ENCODE measurements at regions not wholly inside any gene's neighbourhood (a gene's known extent, or its start where the extent isn't known, plus 50 kb on each side); places are given as distances from the start of the nearest gene placed in this dataset.

DNA sequence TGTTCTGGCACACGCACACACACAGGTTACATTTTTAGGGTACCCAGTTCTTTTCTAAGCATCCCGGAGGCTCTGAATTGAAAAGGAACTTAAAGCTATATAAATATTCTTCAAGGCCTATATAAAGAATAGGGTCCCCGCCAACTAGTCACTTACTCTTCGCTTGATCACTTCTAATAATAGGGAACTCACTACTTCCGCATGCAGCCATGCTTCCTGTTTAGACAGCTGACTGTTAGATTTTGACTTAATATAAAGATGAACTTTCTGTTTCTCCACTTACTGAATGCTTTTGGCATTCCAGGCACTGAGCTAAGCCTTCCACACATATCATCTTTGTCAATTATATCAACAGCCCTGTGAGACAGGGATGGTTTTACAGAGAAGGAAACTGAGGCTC, 259.6 kb downstream of the TSHZ3 start:
- TF ChIP-seq, protein P1, sequence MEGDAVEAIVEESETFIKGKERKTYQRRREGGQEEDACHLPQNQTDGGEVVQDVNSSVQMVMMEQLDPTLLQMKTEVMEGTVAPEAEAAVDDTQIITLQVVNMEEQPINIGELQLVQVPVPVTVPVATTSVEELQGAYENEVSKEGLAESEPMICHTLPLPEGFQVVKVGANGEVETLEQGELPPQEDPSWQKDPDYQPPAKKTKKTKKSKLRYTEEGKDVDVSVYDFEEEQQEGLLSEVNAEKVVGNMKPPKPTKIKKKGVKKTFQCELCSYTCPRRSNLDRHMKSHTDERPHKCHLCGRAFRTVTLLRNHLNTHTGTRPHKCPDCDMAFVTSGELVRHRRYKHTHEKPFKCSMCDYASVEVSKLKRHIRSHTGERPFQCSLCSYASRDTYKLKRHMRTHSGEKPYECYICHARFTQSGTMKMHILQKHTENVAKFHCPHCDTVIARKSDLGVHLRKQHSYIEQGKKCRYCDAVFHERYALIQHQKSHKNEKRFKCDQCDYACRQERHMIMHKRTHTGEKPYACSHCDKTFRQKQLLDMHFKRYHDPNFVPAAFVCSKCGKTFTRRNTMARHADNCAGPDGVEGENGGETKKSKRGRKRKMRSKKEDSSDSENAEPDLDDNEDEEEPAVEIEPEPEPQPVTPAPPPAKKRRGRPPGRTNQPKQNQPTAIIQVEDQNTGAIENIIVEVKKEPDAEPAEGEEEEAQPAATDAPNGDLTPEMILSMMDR (IDR thresholded peaks at IDR 0.05; ENCODE audit: poor library complexity) = no peak
- no peak for TF ChIP-seq EZH2phosphoT487 (IDR thresholded peaks at IDR 0.05; ENCODE audit: low read depth, severe bottlenecking, unreplicated experiment)
- TF ChIP-seq EZH2 (IDR thresholded peaks at IDR 0.05; ENCODE audit: borderline replicate concordance) = no peak

All from hepatocyte (in vitro differentiated cells).